PC-9 (cell line): ENCODE measurements at regions not wholly inside any gene's neighbourhood (a gene's known extent, or its start where the extent isn't known, plus 50 kb on each side); places are given as distances from the start of the nearest gene placed in this dataset.
A peak's percentile ranks its signal among the peaks of the same experiment; 100 is the strongest.

ENCODE experiments used
- BruUV-seq: library from RNA; stranded (reverse); fragments of 400-500 nt; replicated peaks from 2 replicates; lab custom pipeline; 2021; lab: Mats Ljungman, UMichigan
- CTCF ChIA-PET: fragments of 300-600 bp; sonication (Branson Sonifier 250); formaldehyde crosslinking; loops from one replicate; lab custom pipeline; 2022; ENCODE audit warnings: antibody characterized with exemption; lab: Charles Lee
- POLR2A ChIA-PET: fragments of 300-600 bp; sonication (Branson Sonifier 250); formaldehyde crosslinking; loops from one replicate; lab custom pipeline; 2022; ENCODE audit warnings: antibody characterized with exemption; ENCODE audit not compliant: unreplicated experiment; lab: Charles Lee
- DNase-seq, 2 experiments: peaks; one replicate each; pipeline versions ENCODE4 v3.0.0 to v3.0.0-alpha.2; 2015 to 2022; ENCODE audit warnings: mixed read lengths in 1 of 2
- H2AFZ ChIP-seq: fragments of 200-600 bp; sonication (generic); 2 replicates; pipeline ENCODE4 v1.8.1; 2017; ENCODE audit warnings: antibody characterized with exemption
- H3F3A ChIP-seq: fragments of 200-600 bp; sonication (generic); 2 replicates; pipeline ENCODE4 v1.8.1; 2017; ENCODE audit warnings: antibody characterized with exemption, mild to moderate bottlenecking, low read depth; ENCODE audit not compliant: insufficient read depth
- H3K27ac ChIP-seq: fragments of 200-600 bp; sonication (generic); 2 replicates; pipeline ENCODE4 v1.6.1; 2016; ENCODE audit warnings: mixed run types
- H3K27me3 ChIP-seq: fragments of 200-600 bp; sonication (generic); 2 replicates; pipeline ENCODE4 v1.6.1; 2016; ENCODE audit warnings: low read depth, mixed run types; ENCODE audit not compliant: insufficient read depth
- H3K36me3 ChIP-seq: fragments of 200-600 bp; sonication (generic); 2 replicates; pipeline ENCODE4 v1.6.1; 2016; ENCODE audit warnings: low read depth, mixed run types
- H3K4me1 ChIP-seq: fragments of 200-600 bp; sonication (generic); replicated peaks from 2 replicates; pipeline ENCODE4 v1.6.1; 2016; ENCODE audit warnings: mixed run types; ENCODE audit not compliant: insufficient read depth
- H3K4me2 ChIP-seq: fragments of 200-600 bp; sonication (generic); 2 replicates; pipeline ENCODE4 v1.6.1; 2017; ENCODE audit warnings: mixed run types
- H3K4me3 ChIP-seq: fragments of 200-600 bp; sonication (generic); 2 replicates; pipeline ENCODE4 v1.6.1; 2016; ENCODE audit warnings: mixed run types
- H3K79me2 ChIP-seq: fragments of 200-600 bp; sonication (generic); 2 replicates; pipeline ENCODE4 v1.6.1; 2017; ENCODE audit warnings: low read depth, mixed run types
- H3K9me2 ChIP-seq: fragments of 200-600 bp; sonication (generic); 2 replicates; pipeline ENCODE4 v1.8.1; 2017; ENCODE audit warnings: mild to moderate bottlenecking; ENCODE audit not compliant: insufficient read depth
- H3K9me3 ChIP-seq: fragments of 200-600 bp; sonication (generic); 2 replicates; pipeline ENCODE4 v1.8.1; 2016; ENCODE audit warnings: low read depth; ENCODE audit not compliant: insufficient read depth
- H4K20me1 ChIP-seq: fragments of 200-600 bp; sonication (generic); 2 replicates; pipeline ENCODE4 v1.8.1; 2017; ENCODE audit not compliant: insufficient read depth
- CTCF ChIP-seq: fragments of 200-600 bp; sonication (generic); conservative IDR thresholded peaks from 2 replicates; pipeline ENCODE4 v1.6.1; 2017; ENCODE audit warnings: mixed run types, antibody characterized with exemption, mild to moderate bottlenecking, moderate library complexity
- EZH2 ChIP-seq: fragments of 200-600 bp; sonication (generic); IDR thresholded peaks from 2 replicates; pipeline ENCODE4 v1.8.0; 2017; ENCODE audit warnings: antibody characterized with exemption, low read depth
- intact Hi-C: fragments of 100-400 bp; cut with micrococcal nuclease; formaldehyde crosslinking; loops from one replicate; pipeline ENCODE4 v1.10.0; 2022; ENCODE audit not compliant: unreplicated experiment

DNA sequence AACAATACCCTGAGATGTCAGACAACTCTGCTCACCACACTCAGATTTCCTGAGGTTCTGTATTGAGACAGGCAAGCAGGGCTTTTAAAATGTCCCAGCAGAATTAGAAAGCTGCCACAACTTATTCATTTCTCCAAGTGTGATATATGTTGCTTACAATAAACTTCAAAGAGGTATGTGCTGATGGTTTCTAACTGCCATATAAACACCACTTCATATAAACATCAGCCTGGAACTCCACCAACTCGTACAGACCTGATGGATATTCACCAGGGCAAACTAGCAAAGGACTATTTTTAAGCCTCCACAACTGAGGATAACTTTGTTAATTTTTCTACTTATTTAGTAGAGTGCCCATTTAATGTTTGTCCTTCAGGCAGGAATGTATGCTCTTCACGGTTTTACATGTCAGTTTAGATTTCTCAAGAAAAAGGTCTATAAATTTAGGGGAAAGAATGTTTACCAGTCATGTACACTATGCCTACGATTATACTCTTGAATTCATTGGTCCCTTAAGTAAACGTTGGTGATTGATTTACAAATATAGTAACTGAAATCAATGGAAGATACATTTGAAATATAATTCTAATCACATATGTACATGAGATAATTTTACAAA, 109.6 kb upstream of the ABI3BP start:
- Histone ChIP-seq H3F3A (no peaks in the 10 kb centered on the region), H4K20me1 (no peaks in the 10 kb centered on the region), H3K4me2 (no peak overlapping the region), H3K9me3 (no peaks in the 10 kb centered on the region), H3K27me3 (no peaks in the 10 kb centered on the region), H3K9me2 (peaks cover 4% of the 10 kb centered on the region; the same call in 1 of the 2 replicates), H3K27ac (no peak overlapping the region), H3K36me3 (no peaks in the 10 kb centered on the region), H2AFZ (no peak overlapping the region), H3K79me2 (no peaks in the 10 kb centered on the region), H3K4me1 (no peaks in the 10 kb centered on the region), H3K4me3 (no peak overlapping the region)
- CTCF ChIA-PET, result no interaction called here
- intact Hi-C loops, result no loop called here
- DNase-seq, result no peak
- no TSS peak for BruUV-seq
- POLR2A ChIA-PET, result interaction anchor here (0.7 kb wide), 1 partner anchor 27 kb away, joined by 7 read pairs; no protein-coding TSS in a partner anchor
- TF ChIP-seq CTCF (no peak), EZH2 (no peak)

- ChIA-PET CTCF (no interaction called here), POLR2A (no interaction called here)
- Histone ChIP-seq H3K4me3 (no peak overlapping the region), H4K20me1 (no peaks in the 10 kb centered on the region), H3K27ac (no peak overlapping the region), H3K9me3 (no peaks in the 10 kb centered on the region), H3K9me2 (peaks cover 4% of the 10 kb centered on the region; the same call in 1 of the 2 replicates), H3K4me2 (no peak overlapping the region), H3F3A (no peaks in the 10 kb centered on the region), H3K79me2 (no peaks in the 10 kb centered on the region), H3K4me1 (no peaks in the 10 kb centered on the region), H2AFZ (0 out of 2 replicates have a peak overlapping the region, but pooled peaks have one; percentile 2), H3K36me3 (no peaks in the 10 kb centered on the region), H3K27me3 (no peaks in the 10 kb centered on the region)
- no TSS peak for BruUV-seq
- TF ChIP-seq CTCF, result no peak
- intact Hi-C loops, result no loop called here
- no peak for DNase-seq
Measured at GRCh38 chr3:101100361-101101009, 107.3 kb upstream of the ABI3BP start.

- no peaks in the 10 kb centered on the region for H3K27me3 ChIP-seq
- ChIA-PET CTCF (no interaction called here), POLR2A (no interaction called here)
- intact Hi-C loops, result no loop called here
- no peaks in the 10 kb centered on the region for H3K36me3 ChIP-seq
- no peak overlapping the region for H3K4me3 ChIP-seq
- BruUV-seq, result no TSS peak
- H3K9me3 ChIP-seq, result no peaks in the 10 kb centered on the region
- H3K27ac ChIP-seq, result no peak overlapping the region
- H3F3A ChIP-seq, result no peaks in the 10 kb centered on the region
- no peaks in the 10 kb centered on the region for H4K20me1 ChIP-seq
- no peak overlapping the region for H3K4me2 ChIP-seq
- no peaks in the 10 kb centered on the region for H3K79me2 ChIP-seq
- H3K9me2 ChIP-seq, result 0 out of 2 replicates have a peak, but pooled peaks cover 4% of the 10 kb centered on the region
- TF ChIP-seq CTCF, result no peak
- no peak for TF ChIP-seq EZH2
- H3K4me1 ChIP-seq, result no peaks in the 10 kb centered on the region
- no peak overlapping the region for H2AFZ ChIP-seq
- DNase-seq, result no peak
Measured at GRCh38 chr3:101099791-101100190, 106.6 kb upstream of the ABI3BP start.
